ENCODE measurements at regions not wholly inside any gene's neighbourhood (a gene's known extent, or its start where the extent isn't known, plus 50 kb on each side); places are given as distances from the start of the nearest gene placed in this dataset.

DNA sequence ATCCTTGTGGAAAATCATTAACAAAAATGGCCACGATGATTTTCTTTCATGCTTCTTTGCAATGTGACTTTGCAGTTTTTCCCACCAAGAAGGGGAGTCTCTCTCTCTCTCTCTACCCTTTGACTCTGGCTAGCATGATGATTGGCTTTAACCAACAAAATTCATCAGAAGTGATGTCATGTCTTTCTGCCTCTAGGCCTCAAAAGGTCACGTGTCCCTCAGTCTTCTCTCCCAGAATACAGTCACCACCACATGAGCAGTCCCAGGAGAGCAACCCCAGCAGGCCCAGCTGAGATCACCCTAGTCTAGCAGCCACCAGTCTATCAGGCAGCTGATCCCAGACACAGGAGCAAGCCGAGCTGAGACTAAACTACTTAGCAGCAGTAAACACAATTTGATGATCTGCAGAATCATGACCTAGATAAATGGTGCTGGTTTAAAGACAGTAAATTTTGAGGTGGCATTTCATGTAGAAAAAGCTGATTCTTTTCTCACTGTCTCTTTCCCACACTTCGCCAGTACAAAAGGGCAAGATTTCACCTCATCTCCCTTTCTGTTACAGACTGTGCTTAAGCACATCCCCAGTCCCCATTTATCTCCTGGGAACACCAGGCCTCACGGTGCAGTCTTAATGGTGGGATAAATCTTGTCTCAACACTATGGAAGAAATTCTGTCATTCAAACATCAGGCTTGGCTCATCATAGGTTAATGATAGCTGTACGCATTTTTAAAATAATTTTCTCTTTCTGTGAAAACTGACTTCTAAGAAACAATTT is 132.7 kb downstream of the SCG2 start:
- Histone ChIP-seq H3K4me1 (ENCODE audit: insufficient read depth, low read length) (peaks cover 31% of the 10 kb centered on the region), H3K4me3 (ENCODE audit: insufficient read depth, low read length) (no peak overlapping the region), H3K4me2 (ENCODE audit: insufficient read depth, low read length) (no peak overlapping the region), H3K36me3 (ENCODE audit: insufficient read depth, low read length) (no peaks in the 10 kb centered on the region), H2AFZ (ENCODE audit: low read length) (no peak overlapping the region), H3K79me2 (ENCODE audit: insufficient read depth, low read length) (no peaks in the 10 kb centered on the region), H4K20me1 (ENCODE audit: insufficient read depth, low read length) (no peaks in the 10 kb centered on the region), H3K27me3 (ENCODE audit: insufficient read depth, low read length) (no peaks in the 10 kb centered on the region), H3K9me3 (ENCODE audit: low read depth, low read length) (no peaks in the 10 kb centered on the region), H3K27ac (ENCODE audit: low read depth, low read length) (peak overlapping the region; percentile 70)
- no peak for DNase-seq (ENCODE audit: insufficient read length, low spot score, missing footprints)
- TF ChIP-seq, protein P1, sequence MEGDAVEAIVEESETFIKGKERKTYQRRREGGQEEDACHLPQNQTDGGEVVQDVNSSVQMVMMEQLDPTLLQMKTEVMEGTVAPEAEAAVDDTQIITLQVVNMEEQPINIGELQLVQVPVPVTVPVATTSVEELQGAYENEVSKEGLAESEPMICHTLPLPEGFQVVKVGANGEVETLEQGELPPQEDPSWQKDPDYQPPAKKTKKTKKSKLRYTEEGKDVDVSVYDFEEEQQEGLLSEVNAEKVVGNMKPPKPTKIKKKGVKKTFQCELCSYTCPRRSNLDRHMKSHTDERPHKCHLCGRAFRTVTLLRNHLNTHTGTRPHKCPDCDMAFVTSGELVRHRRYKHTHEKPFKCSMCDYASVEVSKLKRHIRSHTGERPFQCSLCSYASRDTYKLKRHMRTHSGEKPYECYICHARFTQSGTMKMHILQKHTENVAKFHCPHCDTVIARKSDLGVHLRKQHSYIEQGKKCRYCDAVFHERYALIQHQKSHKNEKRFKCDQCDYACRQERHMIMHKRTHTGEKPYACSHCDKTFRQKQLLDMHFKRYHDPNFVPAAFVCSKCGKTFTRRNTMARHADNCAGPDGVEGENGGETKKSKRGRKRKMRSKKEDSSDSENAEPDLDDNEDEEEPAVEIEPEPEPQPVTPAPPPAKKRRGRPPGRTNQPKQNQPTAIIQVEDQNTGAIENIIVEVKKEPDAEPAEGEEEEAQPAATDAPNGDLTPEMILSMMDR (IDR thresholded peaks at IDR 0.05; ENCODE audit: extremely low read depth, low read depth, low read length): no peak

DNA sequence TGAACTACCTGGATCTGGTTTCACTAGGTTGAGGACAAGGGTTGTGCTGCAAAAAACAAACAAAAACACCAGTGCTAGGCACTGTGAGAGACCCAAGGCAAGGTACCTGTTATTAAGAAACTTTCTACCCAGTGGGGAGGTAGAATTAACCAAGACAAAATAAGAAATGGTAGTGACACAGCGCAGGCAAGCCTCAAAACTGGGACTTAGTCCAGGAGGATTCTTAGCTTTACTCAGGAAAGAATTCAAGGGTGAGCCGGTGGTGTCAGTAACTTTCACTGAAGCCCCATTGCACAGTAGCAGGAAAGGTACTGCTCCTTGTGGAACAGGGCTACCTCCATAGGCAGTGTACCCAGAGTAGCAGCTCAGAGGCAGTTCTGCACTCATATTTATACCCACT is 131.6 kb downstream of the SCG2 start:
- no peak for DNase-seq (ENCODE audit: insufficient read length, low spot score, missing footprints)
- Histone ChIP-seq H3K4me1 (ENCODE audit: insufficient read depth, low read length) (peaks cover 23% of the 10 kb centered on the region), H3K79me2 (ENCODE audit: insufficient read depth, low read length) (no peaks in the 10 kb centered on the region), H4K20me1 (ENCODE audit: insufficient read depth, low read length) (no peaks in the 10 kb centered on the region), H2AFZ (ENCODE audit: low read length) (no peak overlapping the region), H3K36me3 (ENCODE audit: insufficient read depth, low read length) (no peaks in the 10 kb centered on the region), H3K4me3 (ENCODE audit: insufficient read depth, low read length) (no peak overlapping the region), H3K9me3 (ENCODE audit: low read depth, low read length) (no peaks in the 10 kb centered on the region), H3K27me3 (ENCODE audit: insufficient read depth, low read length) (no peaks in the 10 kb centered on the region), H3K4me2 (ENCODE audit: insufficient read depth, low read length) (no peak overlapping the region), H3K27ac (ENCODE audit: low read depth, low read length) (no peak overlapping the region)
- TF ChIP-seq, protein P1 (IDR thresholded peaks at IDR 0.05; ENCODE audit: extremely low read depth, low read depth, low read length): no peak

DNA sequence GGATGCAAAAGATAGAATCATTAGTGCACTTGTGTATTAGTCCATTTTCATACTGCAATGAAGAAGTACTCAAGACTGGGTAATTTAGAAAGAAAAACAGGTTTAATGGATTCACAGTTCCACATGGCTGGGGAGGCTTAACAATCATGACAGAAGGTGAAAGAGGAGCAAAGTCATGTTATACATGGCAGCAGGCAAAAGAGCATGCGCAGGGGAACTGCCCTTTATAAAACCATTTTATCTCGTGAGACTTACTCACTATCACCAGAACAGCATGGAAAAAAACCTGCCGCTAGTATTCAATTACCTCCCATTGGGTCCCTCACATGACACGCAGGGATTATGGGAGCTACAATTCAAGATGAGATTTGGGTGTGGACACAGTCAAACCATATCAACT is 129.4 kb downstream of the SCG2 start:
- Histone ChIP-seq H3K9me3 (ENCODE audit: low read depth, low read length) (no peaks in the 10 kb centered on the region), H3K4me1 (ENCODE audit: insufficient read depth, low read length) (peaks cover 16% of the 10 kb centered on the region), H3K36me3 (ENCODE audit: insufficient read depth, low read length) (no peaks in the 10 kb centered on the region), H3K4me2 (ENCODE audit: insufficient read depth, low read length) (no peak overlapping the region), H4K20me1 (ENCODE audit: insufficient read depth, low read length) (no peaks in the 10 kb centered on the region), H3K79me2 (ENCODE audit: insufficient read depth, low read length) (no peaks in the 10 kb centered on the region), H3K4me3 (ENCODE audit: insufficient read depth, low read length) (no peak overlapping the region), H3K27me3 (ENCODE audit: insufficient read depth, low read length) (no peaks in the 10 kb centered on the region), H3K27ac (ENCODE audit: low read depth, low read length) (no peak overlapping the region), H2AFZ (ENCODE audit: low read length) (no peak overlapping the region)
- no peak for DNase-seq (ENCODE audit: insufficient read length, low spot score, missing footprints)
- TF ChIP-seq, protein P1 (IDR thresholded peaks at IDR 0.05; ENCODE audit: extremely low read depth, low read depth, low read length): no peak

DNA sequence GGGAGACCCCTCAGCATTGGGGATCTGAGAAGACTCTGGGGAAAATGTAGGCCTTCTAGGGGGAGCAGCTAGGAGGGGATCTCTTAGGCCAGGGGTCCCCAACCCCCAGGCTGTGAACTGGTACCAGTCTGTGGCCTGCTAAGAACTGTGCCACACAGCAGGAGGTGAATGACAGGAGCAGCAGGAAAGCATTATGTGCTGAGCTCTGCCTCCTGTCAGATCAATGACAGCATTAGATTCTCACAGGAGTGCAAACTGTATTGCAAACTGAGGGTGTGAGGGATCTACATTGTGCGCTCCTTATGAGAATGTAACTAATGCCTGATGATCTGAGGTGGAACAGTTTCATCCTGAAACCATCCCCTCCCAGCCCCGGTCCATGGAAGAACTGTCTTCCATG is 127.3 kb downstream of the SCG2 start:
- Histone ChIP-seq H3K36me3 (ENCODE audit: insufficient read depth, low read length) (no peaks in the 10 kb centered on the region), H3K79me2 (ENCODE audit: insufficient read depth, low read length) (no peaks in the 10 kb centered on the region), H3K9me3 (ENCODE audit: low read depth, low read length) (no peaks in the 10 kb centered on the region), H3K4me1 (ENCODE audit: insufficient read depth, low read length) (peaks cover 4% of the 10 kb centered on the region), H4K20me1 (ENCODE audit: insufficient read depth, low read length) (no peaks in the 10 kb centered on the region), H3K27me3 (ENCODE audit: insufficient read depth, low read length) (no peaks in the 10 kb centered on the region), H3K4me2 (ENCODE audit: insufficient read depth, low read length) (no peak overlapping the region), H3K27ac (ENCODE audit: low read depth, low read length) (no peak overlapping the region), H2AFZ (ENCODE audit: low read length) (no peak overlapping the region), H3K4me3 (ENCODE audit: insufficient read depth, low read length) (no peak overlapping the region)
- no peak for DNase-seq (ENCODE audit: insufficient read length, low spot score, missing footprints)
- TF ChIP-seq, protein P1 (IDR thresholded peaks at IDR 0.05; ENCODE audit: extremely low read depth, low read depth, low read length): no peak
